ENCODE measurements at regions not wholly inside any gene's neighbourhood (a gene's known extent, or its start where the extent isn't known, plus 50 kb on each side); places are given as distances from the start of the nearest gene placed in this dataset.

- H3K9me3 ChIP-seq, result no peaks in the 10 kb centered on the region
- H3K27me3 ChIP-seq, result no peaks in the 10 kb centered on the region
- TF ChIP-seq CTCF (IDR thresholded peaks at IDR 0.05), result no peak
- peak; percentile 29 to 64 for TF ChIP-seq POLR2AphosphoS5 (IDR thresholded peaks at IDR 0.05; ENCODE audit: insufficient read depth in 1 of 2, low read depth in 1 of 2)
- H3K4me3 ChIP-seq, result no peak overlapping the region
- H3K27ac ChIP-seq, result no peak overlapping the region
- peaks cover 13% of the 10 kb centered on the region for H3K4me1 ChIP-seq
- intact Hi-C loops (cut with DNase I), result no loop called here
- H3K36me3 ChIP-seq, result no peaks in the 10 kb centered on the region
- DNase-seq (ENCODE audit: extremely low spot score in 2 of 2), result no peak
Observed at GRCh38 chr20:48283470-48284110, 498.3 kb upstream of the SULF2 start.

GRCh38 chr20:48282591-48283228 is 497.4 kb upstream of the SULF2 start:
- H3K27ac ChIP-seq, result no peak overlapping the region
- intact Hi-C loops (cut with DNase I), result no loop called here
- no peaks in the 10 kb centered on the region for H3K27me3 ChIP-seq
- H3K9me3 ChIP-seq, result no peaks in the 10 kb centered on the region
- H3K36me3 ChIP-seq, result no peaks in the 10 kb centered on the region
- H3K4me1 ChIP-seq, result peaks cover 12% of the 10 kb centered on the region
- DNase-seq (ENCODE audit: extremely low spot score in 2 of 2), result no peak
- no peak for TF ChIP-seq CTCF (IDR thresholded peaks at IDR 0.05)
- no peak for TF ChIP-seq POLR2AphosphoS5 (IDR thresholded peaks at IDR 0.05; ENCODE audit: insufficient read depth in 1 of 2, low read depth in 1 of 2)
- no peak for TF ChIP-seq POLR2A (IDR thresholded peaks at IDR 0.05)
- H3K4me3 ChIP-seq, result no peak overlapping the region

GRCh38 chr20:48281501-48281900 is 496.2 kb upstream of the SULF2 start:
- Histone ChIP-seq H3K36me3 (no peaks in the 10 kb centered on the region), H3K4me1 (peaks cover 8% of the 10 kb centered on the region), H3K9me3 (no peaks in the 10 kb centered on the region), H3K27ac (no peak overlapping the region), H3K27me3 (no peaks in the 10 kb centered on the region), H3K4me3 (no peak overlapping the region)
- TF ChIP-seq POLR2A (IDR thresholded peaks at IDR 0.05) (no peak), POLR2AphosphoS5 (IDR thresholded peaks at IDR 0.05; ENCODE audit: insufficient read depth in 1 of 2, low read depth in 1 of 2) (no peak), CTCF (IDR thresholded peaks at IDR 0.05) (no peak)
- intact Hi-C loops (cut with DNase I), result no loop called here
- DNase-seq (ENCODE audit: extremely low spot score in 2 of 2), result no peak

GRCh38 chr20:48278961-48279481 is 493.7 kb upstream of the SULF2 start:
- H3K4me3 ChIP-seq, result no peak overlapping the region
- DNase-seq (ENCODE audit: extremely low spot score in 2 of 2), result no peak
- no peaks in the 10 kb centered on the region for H3K9me3 ChIP-seq
- no peaks in the 10 kb centered on the region for H3K36me3 ChIP-seq
- no peaks in the 10 kb centered on the region for H3K27me3 ChIP-seq
- TF ChIP-seq CTCF (IDR thresholded peaks at IDR 0.05), result no peak
- no peak for TF ChIP-seq POLR2A (IDR thresholded peaks at IDR 0.05)
- no peak for TF ChIP-seq POLR2AphosphoS5 (IDR thresholded peaks at IDR 0.05; ENCODE audit: insufficient read depth in 1 of 2, low read depth in 1 of 2)
- H3K4me1 ChIP-seq, result peaks cover 8% of the 10 kb centered on the region
- intact Hi-C loops (cut with DNase I), result no loop called here
- H3K27ac ChIP-seq, result no peak overlapping the region

GRCh38 chr20:48277266-48277665 is 492.0 kb upstream of the SULF2 start:
- H3K4me3 ChIP-seq, result no peak overlapping the region
- no peaks in the 10 kb centered on the region for H3K27me3 ChIP-seq
- no peaks in the 10 kb centered on the region for H3K9me3 ChIP-seq
- intact Hi-C loops (cut with DNase I), result no loop called here
- no peak for DNase-seq (ENCODE audit: extremely low spot score in 2 of 2)
- no peak for TF ChIP-seq POLR2AphosphoS5 (IDR thresholded peaks at IDR 0.05; ENCODE audit: insufficient read depth in 1 of 2, low read depth in 1 of 2)
- no peak for TF ChIP-seq CTCF (IDR thresholded peaks at IDR 0.05)
- TF ChIP-seq POLR2A (IDR thresholded peaks at IDR 0.05), result no peak
- H3K36me3 ChIP-seq, result no peaks in the 10 kb centered on the region
- H3K27ac ChIP-seq, result no peak overlapping the region
- H3K4me1 ChIP-seq, result peaks cover 8% of the 10 kb centered on the region
